WTC11 (cell line): ENCODE measurements at regions not wholly inside any gene's neighbourhood (a gene's known extent, or its start where the extent isn't known, plus 50 kb on each side); places are given as distances from the start of the nearest gene placed in this dataset.

Experiments
- ATAC-seq: fragments of 200-7000 bp; cut with Tn5 transposase; 2 replicates; pipeline ENCODE4 v1.10.0; 2021; ENCODE audit warnings: mild to moderate bottlenecking, moderate library complexity
- CTCF ChIA-PET: fragments of 300-600 bp; sonication (Branson Sonifier 250); formaldehyde crosslinking; loops from one replicate; lab custom pipeline; 2021; ENCODE audit warnings: antibody characterized with exemption; lab: Charles Lee
- POLR2A ChIA-PET: fragments of 350-600 bp; sonication (Branson Sonifier 250); formaldehyde crosslinking; loops from one replicate; lab custom pipeline; 2021; ENCODE audit warnings: antibody characterized with exemption; lab: Charles Lee
- DNase-seq: peaks from one replicate; pipeline ENCODE4 v3.0.0; 2021; ENCODE audit warnings: low spot score
- H3K27ac Mint-ChIP-seq: 2 replicates; pipeline ENCODE4 v1.8.0; 2021; ENCODE audit warnings: mixed read lengths
- H3K27me3 Mint-ChIP-seq: 2 replicates; pipeline ENCODE4 v1.8.0; 2021; ENCODE audit warnings: low read depth, mild to moderate bottlenecking, moderate library complexity, mixed read lengths
- H3K36me3 Mint-ChIP-seq: 2 replicates; pipeline ENCODE4 v1.8.0; 2021; ENCODE audit warnings: mixed read lengths
- H3K4me1 Mint-ChIP-seq: 2 replicates; pipeline ENCODE4 v1.8.0; 2022; ENCODE audit warnings: mixed read lengths
- H3K4me3 Mint-ChIP-seq: 2 replicates; pipeline ENCODE4 v1.8.0; 2021; ENCODE audit warnings: mild to moderate bottlenecking, moderate library complexity, mixed read lengths
- H3K9me3 Mint-ChIP-seq: 2 replicates; pipeline ENCODE4 v1.8.0; 2021; ENCODE audit warnings: mixed read lengths
- CREB1 ChIP-seq: sonication (generic); formaldehyde crosslinking; IDR thresholded peaks from 2 replicates; pipeline ENCODE4 v1.8.0; 2023; ENCODE audit warnings: mild to moderate bottlenecking, missing genetic modification reagents
- E2F1 ChIP-seq: sonication (generic); formaldehyde crosslinking; IDR thresholded peaks from 2 replicates; pipeline ENCODE4 v1.8.0; 2022; ENCODE audit warnings: mild to moderate bottlenecking, missing genetic modification reagents
- ESRRA ChIP-seq: sonication (generic); formaldehyde crosslinking; IDR thresholded peaks from 2 replicates; pipeline ENCODE4 v1.8.1; 2022; ENCODE audit warnings: mild to moderate bottlenecking, missing genetic modification reagents, borderline replicate concordance
- FOXK1 ChIP-seq: sonication (generic); formaldehyde crosslinking; IDR thresholded peaks from 2 replicates; pipeline ENCODE4 v1.8.0; 2022; ENCODE audit warnings: mild to moderate bottlenecking, moderate library complexity, missing genetic modification reagents
- FOXP1 ChIP-seq: sonication (generic); formaldehyde crosslinking; IDR thresholded peaks from 2 replicates; pipeline ENCODE4 v1.8.0; 2022; ENCODE audit warnings: missing genetic modification reagents, mild to moderate bottlenecking, moderate library complexity, borderline replicate concordance
- FOXP4 ChIP-seq: sonication (generic); formaldehyde crosslinking; IDR thresholded peaks from 2 replicates; pipeline ENCODE4 v1.8.0; 2022; ENCODE audit warnings: mild to moderate bottlenecking, missing genetic modification reagents
- GABPB1 ChIP-seq: sonication (generic); formaldehyde crosslinking; IDR thresholded peaks from 2 replicates; pipeline ENCODE4 v1.8.1; 2023; ENCODE audit warnings: mild to moderate bottlenecking, missing genetic modification reagents
- JUN ChIP-seq: sonication (generic); formaldehyde crosslinking; IDR thresholded peaks from 2 replicates; pipeline ENCODE4 v1.8.0; 2023; ENCODE audit warnings: mild to moderate bottlenecking, missing genetic modification reagents
- MYBL2 ChIP-seq: sonication (generic); formaldehyde crosslinking; IDR thresholded peaks from 2 replicates; pipeline ENCODE4 v1.8.1; 2023; ENCODE audit warnings: mild to moderate bottlenecking, moderate library complexity, missing genetic modification reagents
- NFE2L1 ChIP-seq: sonication (generic); formaldehyde crosslinking; IDR thresholded peaks from 2 replicates; pipeline ENCODE4 v1.8.1; 2023; ENCODE audit warnings: missing genetic modification reagents
- PRDM15 ChIP-seq: sonication (generic); formaldehyde crosslinking; IDR thresholded peaks from 2 replicates; pipeline ENCODE4 v1.8.0; 2022; ENCODE audit warnings: missing genetic modification reagents
- USF1 ChIP-seq: sonication (generic); formaldehyde crosslinking; IDR thresholded peaks from 2 replicates; pipeline ENCODE4 v1.8.0; 2022; ENCODE audit warnings: mild to moderate bottlenecking, missing genetic modification reagents
- ZBTB21 ChIP-seq: sonication (generic); formaldehyde crosslinking; IDR thresholded peaks from 2 replicates; pipeline ENCODE4 v1.8.1; 2023; ENCODE audit warnings: mild to moderate bottlenecking, missing genetic modification reagents, borderline replicate concordance
- ZBTB43 ChIP-seq: sonication (generic); formaldehyde crosslinking; IDR thresholded peaks from 2 replicates; pipeline ENCODE4 v1.8.1; 2023; ENCODE audit warnings: mild to moderate bottlenecking, missing genetic modification reagents
- ZNF219 ChIP-seq: sonication (generic); formaldehyde crosslinking; IDR thresholded peaks from 2 replicates; pipeline ENCODE4 v1.8.0; 2023; ENCODE audit warnings: missing genetic modification reagents, mild to moderate bottlenecking, borderline replicate concordance
- ZNF317 ChIP-seq: sonication (generic); formaldehyde crosslinking; IDR thresholded peaks from 2 replicates; pipeline ENCODE4 v1.8.1; 2023; ENCODE audit warnings: low read depth, mild to moderate bottlenecking, moderate library complexity, missing genetic modification reagents, borderline replicate concordance
- ZSCAN18 ChIP-seq: fragments of 250-450 bp; sonication (Bioruptor Pico); IDR thresholded peaks from 2 replicates; pipeline ENCODE4 v2.1.2; 2022; ENCODE audit warnings: mild to moderate bottlenecking, moderate library complexity

- no peak for TF ChIP-seq PRDM15 (CRISPR knock-in tag)
- TF ChIP-seq ZNF317 (CRISPR knock-in tag) = no peak
- TF ChIP-seq GABPB1 (CRISPR knock-in tag) = no peak
- no peak for TF ChIP-seq FOXP1 (CRISPR knock-in tag)
- no peak for TF ChIP-seq FOXP4 (CRISPR knock-in tag)
Observed at GRCh38 chr15:77865106-77865610, 212.4 kb downstream of the TBC1D2B start (continued).

- POLR2A ChIA-PET = no interaction called here
Observed at GRCh38 chr15:77864211-77865105, 213.1 kb downstream of the TBC1D2B start.

GRCh38 chr15:77863491-77864105, 213.9 kb downstream of the TBC1D2B start:
- no peaks in the 10 kb centered on the region for H3K9me3 Mint-ChIP-seq
- no peaks in the 10 kb centered on the region; the same call in 1 of the 2 replicates for H3K27me3 Mint-ChIP-seq
- no peak overlapping the region for H3K4me3 Mint-ChIP-seq
- H3K27ac Mint-ChIP-seq = no peak overlapping the region
- ChIA-PET CTCF (interaction anchor here (0.6 to 2.3 kb wide), 5 partner anchors 11 to 230 kb away, joined by 3 to 11 read pairs (median 3); no protein-coding TSS in a partner anchor), POLR2A (no interaction called here)
- H3K36me3 Mint-ChIP-seq = no peaks in the 10 kb centered on the region
- DNase-seq = no peak
- ATAC-seq = no peak
- peaks cover 19% of the 10 kb centered on the region for H3K4me1 Mint-ChIP-seq
- no peak for TF ChIP-seq JUN (CRISPR knock-in tag)
- no peak for TF ChIP-seq ZNF219 (CRISPR knock-in tag)
- TF ChIP-seq FOXK1 (CRISPR knock-in tag) = no peak
- no peak for TF ChIP-seq ZNF317 (CRISPR knock-in tag)
- no peak for TF ChIP-seq MYBL2 (CRISPR knock-in tag)
- TF ChIP-seq E2F1 (CRISPR knock-in tag) = no peak
- TF ChIP-seq ZBTB43 = no peak
- no peak for TF ChIP-seq NFE2L1 (CRISPR knock-in tag)
- TF ChIP-seq ZSCAN18 = no peak
- TF ChIP-seq USF1 (CRISPR knock-in tag) = no peak
- no peak for TF ChIP-seq ESRRA
- no peak for TF ChIP-seq CREB1
- no peak for TF ChIP-seq GABPB1 (CRISPR knock-in tag)

More at GRCh38 chr15:77864211-77865105, 213.1 kb downstream of the TBC1D2B start:
- CTCF ChIA-PET = interaction anchor here (0.7 to 2.3 kb wide), 6 partner anchors 8 to 230 kb away, joined by 3 to 11 read pairs (median 4); no protein-coding TSS in a partner anchor
- 0 out of 2 replicates have a peak, but pooled peaks have one; percentile 31 for TF ChIP-seq ZBTB21
- no peak for TF ChIP-seq JUN (CRISPR knock-in tag)
- no peaks in the 10 kb centered on the region for H3K36me3 Mint-ChIP-seq
- DNase-seq (no peak), ATAC-seq (peak; percentile 23)
- no peak overlapping the region for H3K27ac Mint-ChIP-seq
- no peaks in the 10 kb centered on the region for H3K9me3 Mint-ChIP-seq
- no peak overlapping the region for H3K4me3 Mint-ChIP-seq
- H3K27me3 Mint-ChIP-seq = no peaks in the 10 kb centered on the region; the same call in 1 of the 2 replicates
- peaks cover 13% of the 10 kb centered on the region for H3K4me1 Mint-ChIP-seq
